ENCODE measurements at regions not wholly inside any gene's neighbourhood (a gene's known extent, or its start where the extent isn't known, plus 50 kb on each side); places are given as distances from the start of the nearest gene placed in this dataset.

DNA sequence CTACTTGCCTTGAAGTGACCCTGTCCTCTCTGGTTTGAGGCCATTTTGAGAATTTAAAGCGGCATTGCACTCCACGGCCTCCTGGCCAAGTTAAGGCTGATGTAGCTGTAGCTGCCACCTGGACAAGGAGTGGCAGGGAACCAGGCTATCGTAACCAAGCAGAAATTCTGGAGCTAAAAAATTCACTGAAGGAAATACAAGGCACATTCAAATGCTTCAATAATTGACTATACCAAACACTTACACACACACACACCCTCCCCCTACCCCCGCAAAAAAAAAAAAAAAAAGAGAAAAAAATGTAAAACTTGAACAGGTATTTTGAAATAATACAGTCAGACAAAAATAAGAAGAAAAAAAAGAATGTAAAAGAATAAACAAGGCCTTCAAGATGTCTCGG is 409.0 kb upstream of the SEMA3A start:
- no peak for DNase-seq (ENCODE audit: low spot score)
- in situ Hi-C loops (cut with MboI; ENCODE audit: low pct_unique_long_range_greater_than_20kb, low sequenced_read_pairs, unreplicated experiment) = no loop called here
- TF ChIP-seq, protein P1, sequence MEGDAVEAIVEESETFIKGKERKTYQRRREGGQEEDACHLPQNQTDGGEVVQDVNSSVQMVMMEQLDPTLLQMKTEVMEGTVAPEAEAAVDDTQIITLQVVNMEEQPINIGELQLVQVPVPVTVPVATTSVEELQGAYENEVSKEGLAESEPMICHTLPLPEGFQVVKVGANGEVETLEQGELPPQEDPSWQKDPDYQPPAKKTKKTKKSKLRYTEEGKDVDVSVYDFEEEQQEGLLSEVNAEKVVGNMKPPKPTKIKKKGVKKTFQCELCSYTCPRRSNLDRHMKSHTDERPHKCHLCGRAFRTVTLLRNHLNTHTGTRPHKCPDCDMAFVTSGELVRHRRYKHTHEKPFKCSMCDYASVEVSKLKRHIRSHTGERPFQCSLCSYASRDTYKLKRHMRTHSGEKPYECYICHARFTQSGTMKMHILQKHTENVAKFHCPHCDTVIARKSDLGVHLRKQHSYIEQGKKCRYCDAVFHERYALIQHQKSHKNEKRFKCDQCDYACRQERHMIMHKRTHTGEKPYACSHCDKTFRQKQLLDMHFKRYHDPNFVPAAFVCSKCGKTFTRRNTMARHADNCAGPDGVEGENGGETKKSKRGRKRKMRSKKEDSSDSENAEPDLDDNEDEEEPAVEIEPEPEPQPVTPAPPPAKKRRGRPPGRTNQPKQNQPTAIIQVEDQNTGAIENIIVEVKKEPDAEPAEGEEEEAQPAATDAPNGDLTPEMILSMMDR (IDR thresholded peaks at IDR 0.05; ENCODE audit: extremely low read depth, insufficient read depth, missing control alignments) = no peak

DNA sequence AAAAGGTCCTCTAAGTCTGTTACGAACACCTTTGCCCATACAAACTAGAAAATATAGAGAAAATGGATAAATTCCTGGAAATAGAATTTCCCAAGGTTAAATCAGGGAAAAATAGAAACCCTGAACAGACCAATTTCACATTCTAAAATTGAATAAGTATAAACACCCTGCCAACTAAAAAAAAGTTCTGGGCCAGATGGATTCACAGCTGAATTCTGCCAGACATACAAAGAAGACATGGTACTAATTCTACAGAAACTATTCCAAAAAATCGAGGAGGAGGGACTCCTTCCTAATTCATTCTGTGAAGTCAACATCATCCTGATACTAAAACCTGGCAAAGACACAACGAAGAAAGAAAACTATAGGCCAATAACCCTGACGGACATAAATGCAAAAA is 400.4 kb upstream of the SEMA3A start:
- no peak for DNase-seq (ENCODE audit: low spot score)
- TF ChIP-seq, protein P1 (IDR thresholded peaks at IDR 0.05; ENCODE audit: extremely low read depth, insufficient read depth, missing control alignments) = no peak
- in situ Hi-C loops (cut with MboI; ENCODE audit: low pct_unique_long_range_greater_than_20kb, low sequenced_read_pairs, unreplicated experiment) = no loop called here

DNA sequence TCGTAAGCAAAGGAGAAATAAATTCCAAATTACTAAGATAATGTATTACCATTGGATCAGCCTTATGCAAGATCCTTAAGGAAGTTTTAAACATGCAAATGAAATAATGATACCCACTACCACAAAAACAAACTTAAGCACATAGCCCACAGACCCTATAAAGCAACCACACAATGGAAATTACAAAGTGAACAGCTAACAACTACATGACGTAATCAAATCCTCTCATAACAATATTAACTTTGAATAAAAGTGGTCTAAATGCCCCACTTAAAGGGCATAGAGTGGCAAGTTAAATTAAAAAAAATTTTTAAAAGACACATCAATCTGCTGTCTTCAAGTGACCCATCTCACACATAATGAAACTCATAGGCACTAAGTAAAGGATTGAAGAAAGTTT is 397.3 kb upstream of the SEMA3A start:
- in situ Hi-C loops (cut with MboI; ENCODE audit: low pct_unique_long_range_greater_than_20kb, low sequenced_read_pairs, unreplicated experiment) = no loop called here
- no peak for DNase-seq (ENCODE audit: low spot score)
- TF ChIP-seq, protein P1 (IDR thresholded peaks at IDR 0.05; ENCODE audit: extremely low read depth, insufficient read depth, missing control alignments) = no peak

DNA sequence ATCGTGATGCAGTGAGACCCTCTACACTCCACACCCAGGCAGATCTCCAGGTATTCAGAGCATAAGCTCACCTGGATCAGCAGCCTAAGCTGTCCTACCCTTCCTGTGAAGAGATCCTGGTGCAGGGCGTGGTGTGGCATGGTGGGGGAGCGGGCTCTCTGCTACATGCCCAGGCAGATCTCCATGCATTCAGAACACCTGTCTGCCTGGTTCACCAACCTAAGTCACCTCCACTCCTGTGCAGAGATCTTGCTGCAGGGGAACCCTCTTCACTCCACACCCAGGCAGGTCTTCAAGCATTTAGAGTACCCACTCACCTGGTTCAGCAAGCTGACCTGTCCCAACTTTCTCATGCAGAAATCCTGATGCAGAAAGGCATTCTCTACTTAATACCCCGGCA is 394.4 kb upstream of the SEMA3A start:
- DNase-seq (ENCODE audit: low spot score) = no peak
- in situ Hi-C loops (cut with MboI; ENCODE audit: low pct_unique_long_range_greater_than_20kb, low sequenced_read_pairs, unreplicated experiment) = no loop called here
- TF ChIP-seq, protein P1 (IDR thresholded peaks at IDR 0.05; ENCODE audit: extremely low read depth, insufficient read depth, missing control alignments) = no peak

DNA sequence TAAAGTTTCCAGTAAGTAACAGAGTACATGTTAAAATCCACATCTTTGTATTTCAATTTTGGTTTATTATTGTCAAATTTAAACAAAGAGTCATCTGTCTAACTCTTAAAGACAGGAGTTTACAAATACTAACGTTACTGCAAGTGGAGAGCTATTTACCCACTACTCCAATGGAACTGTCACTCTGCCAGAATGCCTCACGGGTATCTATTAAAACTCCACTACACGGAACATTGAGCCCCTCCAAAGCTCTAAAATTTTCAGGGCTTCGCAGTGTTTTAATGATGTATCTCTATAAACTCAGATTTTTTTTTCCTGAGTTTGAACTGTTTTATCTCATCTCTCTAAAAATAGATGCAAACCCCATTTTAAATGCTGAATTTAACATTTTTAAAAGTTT is 388.7 kb upstream of the SEMA3A start:
- DNase-seq (ENCODE audit: low spot score) = no peak
- in situ Hi-C loops (cut with MboI; ENCODE audit: low pct_unique_long_range_greater_than_20kb, low sequenced_read_pairs, unreplicated experiment) = no loop called here
- TF ChIP-seq, protein P1 (IDR thresholded peaks at IDR 0.05; ENCODE audit: extremely low read depth, insufficient read depth, missing control alignments) = no peak

DNA sequence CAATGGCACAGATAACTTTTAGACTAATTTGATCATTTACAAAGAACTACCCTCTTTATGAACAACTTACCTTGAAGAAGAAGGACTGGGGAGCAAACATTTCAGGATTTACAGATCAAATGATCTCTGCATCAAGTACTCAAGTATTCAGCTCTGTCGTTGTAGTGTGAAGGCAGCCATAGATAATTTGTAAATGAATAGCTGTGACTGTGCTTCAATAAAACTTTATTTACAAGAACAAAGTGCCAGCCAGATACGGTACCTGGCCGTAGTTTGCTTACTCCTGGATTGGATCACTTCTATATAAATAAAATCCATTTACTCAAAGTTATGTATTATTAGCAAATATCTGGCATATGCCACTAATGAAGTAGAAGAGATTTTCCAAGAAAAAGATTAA is 388.2 kb upstream of the SEMA3A start:
- no peak for DNase-seq (ENCODE audit: low spot score)
- TF ChIP-seq, protein P1 (IDR thresholded peaks at IDR 0.05; ENCODE audit: extremely low read depth, insufficient read depth, missing control alignments) = no peak
- in situ Hi-C loops (cut with MboI; ENCODE audit: low pct_unique_long_range_greater_than_20kb, low sequenced_read_pairs, unreplicated experiment) = no loop called here

DNA sequence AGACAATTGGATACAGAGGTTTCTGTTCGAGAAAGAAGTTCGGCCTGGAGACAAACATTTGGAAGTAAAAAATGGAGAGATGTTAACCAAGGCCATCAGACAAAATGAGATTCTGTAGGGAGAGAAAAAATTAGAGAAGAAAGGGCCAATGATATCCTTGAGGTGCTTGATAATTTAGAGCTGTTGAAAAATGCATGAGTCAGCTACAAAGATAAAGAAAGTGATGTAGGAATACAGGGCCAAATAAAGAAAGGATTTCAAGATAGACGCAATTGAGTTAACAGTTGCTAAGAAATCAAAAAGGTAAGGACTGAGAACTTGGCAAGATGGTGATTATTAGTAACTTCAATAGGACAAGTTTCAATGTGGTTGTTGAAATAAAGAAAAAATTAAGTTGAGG is 384.2 kb upstream of the SEMA3A start:
- DNase-seq (ENCODE audit: low spot score) = no peak
- TF ChIP-seq, protein P1 (IDR thresholded peaks at IDR 0.05; ENCODE audit: extremely low read depth, insufficient read depth, missing control alignments) = no peak
- in situ Hi-C loops (cut with MboI; ENCODE audit: low pct_unique_long_range_greater_than_20kb, low sequenced_read_pairs, unreplicated experiment) = no loop called here

Measured in GM13977 (cell line).